GM06990 (cell line): ENCODE measurements at regions not wholly inside any gene's neighbourhood (a gene's known extent, or its start where the extent isn't known, plus 50 kb on each side); places are given as distances from the start of the nearest gene placed in this dataset.

Experiments
- DNase-seq: peaks from one replicate; pipeline ENCODE4 v3.0.0-alpha.2; 2011; ENCODE audit not compliant: insufficient read length; ENCODE audit errors: extremely low read depth
- H3K27me3 ChIP-seq: replicated peaks from 2 replicates; pipeline ENCODE4 v1.6.0; 2011; ENCODE audit warnings: low read length; ENCODE audit not compliant: control insufficient read depth, insufficient read depth
- H3K36me3 ChIP-seq: 2 replicates; pipeline ENCODE4 v1.5.1; 2011; ENCODE audit warnings: low read length; ENCODE audit not compliant: control insufficient read depth, insufficient read depth
- H3K4me3 ChIP-seq: replicated peaks from 2 replicates; pipeline ENCODE4 v1.5.1; 2011; ENCODE audit warnings: low read depth, mild to moderate bottlenecking, control low read depth, low read length
- TF ChIP-seq, protein P1 (sequence below): IDR thresholded peaks from 2 replicates; pipeline ENCODE4 v1.5.1; 2011; ENCODE audit warnings: low read length, control low read depth, mild to moderate bottlenecking, inconsistent platforms; ENCODE audit not compliant: insufficient read depth, poor library complexity, severe bottlenecking

DNA sequence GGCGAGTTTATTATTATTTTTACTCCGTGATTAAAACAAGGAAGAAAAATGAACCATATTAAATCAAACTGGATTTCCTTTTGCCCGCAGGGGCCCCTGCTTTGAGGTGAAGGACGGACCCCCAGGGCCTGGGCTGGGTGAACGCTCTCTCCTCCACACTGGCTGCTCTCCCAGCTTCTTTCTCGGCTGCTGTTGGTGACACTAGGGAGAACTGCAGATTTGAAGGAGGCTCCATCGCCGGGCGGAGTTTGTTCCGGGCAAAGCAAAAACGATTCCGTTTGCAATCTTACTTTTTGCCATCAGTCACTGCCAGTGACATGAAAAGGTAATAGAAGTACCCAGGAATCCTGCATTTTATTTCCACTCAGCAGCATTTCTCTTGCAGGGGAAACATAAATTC is 221.6 kb upstream of the SDK2 start:
- DNase-seq = no peak
- no peaks in the 10 kb centered on the region; the same call in 1 of the 2 replicates for H3K27me3 ChIP-seq
- no peak overlapping the region for H3K4me3 ChIP-seq
- TF ChIP-seq, protein P1, sequence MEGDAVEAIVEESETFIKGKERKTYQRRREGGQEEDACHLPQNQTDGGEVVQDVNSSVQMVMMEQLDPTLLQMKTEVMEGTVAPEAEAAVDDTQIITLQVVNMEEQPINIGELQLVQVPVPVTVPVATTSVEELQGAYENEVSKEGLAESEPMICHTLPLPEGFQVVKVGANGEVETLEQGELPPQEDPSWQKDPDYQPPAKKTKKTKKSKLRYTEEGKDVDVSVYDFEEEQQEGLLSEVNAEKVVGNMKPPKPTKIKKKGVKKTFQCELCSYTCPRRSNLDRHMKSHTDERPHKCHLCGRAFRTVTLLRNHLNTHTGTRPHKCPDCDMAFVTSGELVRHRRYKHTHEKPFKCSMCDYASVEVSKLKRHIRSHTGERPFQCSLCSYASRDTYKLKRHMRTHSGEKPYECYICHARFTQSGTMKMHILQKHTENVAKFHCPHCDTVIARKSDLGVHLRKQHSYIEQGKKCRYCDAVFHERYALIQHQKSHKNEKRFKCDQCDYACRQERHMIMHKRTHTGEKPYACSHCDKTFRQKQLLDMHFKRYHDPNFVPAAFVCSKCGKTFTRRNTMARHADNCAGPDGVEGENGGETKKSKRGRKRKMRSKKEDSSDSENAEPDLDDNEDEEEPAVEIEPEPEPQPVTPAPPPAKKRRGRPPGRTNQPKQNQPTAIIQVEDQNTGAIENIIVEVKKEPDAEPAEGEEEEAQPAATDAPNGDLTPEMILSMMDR = no peak
- no peaks in the 10 kb centered on the region for H3K36me3 ChIP-seq

DNA sequence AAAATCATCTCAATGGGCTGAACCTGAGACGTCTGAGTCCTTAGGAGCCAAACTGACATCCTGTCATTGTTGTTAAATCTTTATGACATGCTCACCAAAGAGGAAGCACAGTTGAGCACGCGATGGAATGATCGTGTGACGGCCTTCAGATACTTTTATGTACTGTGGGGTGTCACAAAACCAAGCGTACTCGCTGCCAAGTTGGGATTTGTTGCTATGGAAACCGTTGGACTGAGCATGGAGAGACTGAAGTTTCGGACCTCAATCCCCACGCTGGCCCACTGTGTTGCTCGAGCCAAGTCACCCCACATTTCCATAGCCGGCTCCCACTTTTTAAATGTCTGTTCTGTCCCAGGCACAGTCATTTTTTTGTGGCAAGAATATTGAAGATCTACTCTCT is 222.8 kb upstream of the SDK2 start:
- no peak for DNase-seq
- no peak overlapping the region for H3K4me3 ChIP-seq
- TF ChIP-seq, protein P1 = no peak
- H3K27me3 ChIP-seq = no peaks in the 10 kb centered on the region; the same call in 1 of the 2 replicates
- no peaks in the 10 kb centered on the region for H3K36me3 ChIP-seq

DNA sequence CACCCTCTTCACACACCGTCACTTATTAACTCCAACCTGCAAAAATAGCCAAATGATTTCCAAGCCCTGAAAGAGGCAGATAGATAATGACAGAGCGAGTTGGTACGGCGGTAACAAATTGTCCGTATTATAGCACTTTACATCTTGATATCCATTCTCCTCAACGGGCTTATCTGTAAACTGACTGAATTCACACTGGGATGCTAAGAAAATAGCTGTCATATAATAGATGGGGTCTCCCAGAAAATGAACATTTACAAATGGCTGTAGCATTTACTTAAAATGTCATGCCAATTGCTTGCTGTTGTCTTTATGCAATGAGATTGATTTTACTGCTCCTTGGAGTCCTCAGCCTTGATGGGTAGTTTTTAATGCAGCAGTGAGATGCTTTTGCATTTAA is 225.8 kb upstream of the SDK2 start:
- TF ChIP-seq, protein P1 = no peak
- no peak for DNase-seq

DNA sequence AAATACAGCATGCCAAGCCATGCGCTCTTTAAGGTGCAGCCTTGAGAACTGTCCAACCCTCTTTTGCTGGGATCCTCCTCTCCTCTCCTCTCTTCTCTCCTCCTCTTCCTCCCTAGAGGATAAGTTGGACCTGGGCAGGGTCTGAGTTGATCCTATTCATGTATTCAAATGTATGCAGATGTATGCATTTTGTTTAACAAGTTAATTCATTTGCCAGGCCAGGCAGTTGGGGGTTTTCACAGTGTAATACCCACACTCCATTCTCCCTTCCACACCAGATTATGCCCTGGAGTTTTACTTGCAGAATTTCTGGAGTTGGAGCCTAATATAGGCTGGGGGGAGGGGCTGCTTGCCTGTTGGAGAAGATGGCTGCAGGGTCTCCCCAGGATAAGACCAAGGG is 226.2 kb upstream of the SDK2 start:
- Histone ChIP-seq H3K27me3 (no peaks in the 10 kb centered on the region; the same call in 1 of the 2 replicates), H3K36me3 (no peaks in the 10 kb centered on the region), H3K4me3 (no peak overlapping the region)
- TF ChIP-seq, protein P1 = no peak
- no peak for DNase-seq

More for the DNA sequence above, 225.8 kb upstream of the SDK2 start:
- Histone ChIP-seq H3K4me3 (no peak overlapping the region), H3K27me3 (no peaks in the 10 kb centered on the region; the same call in 1 of the 2 replicates), H3K36me3 (no peaks in the 10 kb centered on the region)

DNA sequence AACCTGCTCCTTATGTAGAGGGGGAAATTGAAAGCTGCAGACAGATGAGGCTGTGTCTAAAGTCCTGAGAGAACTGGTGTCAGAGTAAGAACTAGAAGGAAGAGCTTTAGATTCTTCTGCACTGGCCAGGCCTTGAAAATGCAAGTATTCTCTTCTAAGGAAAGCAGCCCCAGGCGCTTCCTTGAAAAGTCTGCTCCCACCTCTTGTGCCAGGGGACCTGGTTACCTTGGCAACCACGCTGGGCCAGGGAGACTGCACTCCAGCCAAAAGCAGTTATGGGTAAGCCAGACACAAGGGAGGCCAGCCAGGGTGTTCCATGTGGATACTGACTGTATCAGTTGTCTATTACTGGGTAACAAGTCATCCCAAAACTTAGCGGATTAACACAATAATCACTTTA is 228.6 kb upstream of the SDK2 start:
- Histone ChIP-seq H3K27me3 (no peaks in the 10 kb centered on the region), H3K4me3 (no peak overlapping the region), H3K36me3 (no peaks in the 10 kb centered on the region)
- no peak for DNase-seq
- TF ChIP-seq, protein P1 = no peak

DNA sequence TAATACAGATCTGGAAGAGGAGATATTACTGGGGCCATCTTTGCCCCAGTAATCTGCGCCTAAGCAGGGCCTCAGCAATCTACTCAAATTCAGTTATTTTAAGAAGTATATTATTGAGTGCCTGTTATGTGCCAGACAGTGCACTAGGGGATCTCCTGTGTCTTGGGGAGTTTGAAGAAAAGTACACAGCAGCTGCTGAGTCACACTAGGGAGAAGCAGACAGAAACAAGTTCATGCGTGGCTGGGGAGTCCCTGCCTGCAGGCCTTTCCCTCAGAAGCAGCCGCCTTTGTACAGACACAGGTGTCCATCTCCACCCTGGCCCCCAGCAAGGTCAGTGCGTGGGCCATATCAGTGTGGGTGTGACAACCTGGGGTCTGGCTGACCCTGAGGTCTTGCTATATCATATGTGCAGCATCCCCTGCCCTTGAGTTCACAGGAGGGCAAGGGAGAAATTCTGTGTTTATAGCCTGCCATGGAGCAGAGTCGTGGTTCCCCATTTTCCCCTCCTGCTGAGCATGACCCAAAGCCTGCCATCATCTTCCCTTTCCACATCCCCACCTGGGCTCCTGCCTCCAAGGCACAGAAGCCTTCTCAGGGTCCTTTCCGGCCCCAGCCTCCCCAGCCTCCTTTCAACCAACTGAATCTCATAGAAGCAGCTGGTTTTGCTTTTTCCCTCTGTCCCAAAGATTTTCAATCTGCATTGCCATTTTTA is 229.9 kb upstream of the SDK2 start:
- TF ChIP-seq, protein P1 = no peak
- H3K4me3 ChIP-seq = no peak overlapping the region
- H3K27me3 ChIP-seq = no peaks in the 10 kb centered on the region
- DNase-seq = peak; percentile 24
- H3K36me3 ChIP-seq = no peaks in the 10 kb centered on the region
